Fibroblast of skin of abdomen (primary cell): ENCODE measurements at regions not wholly inside any gene's neighbourhood (a gene's known extent, or its start where the extent isn't known, plus 50 kb on each side); places are given as distances from the start of the nearest gene placed in this dataset.
"Not testable (repeated sequence)": the region's sequence is repeated elsewhere in the genome, so short reads cannot be mapped to it uniquely, and the experiment has no call there.

ENCODE experiments used
- DNase-seq: peaks from one replicate; pipeline ENCODE4 v3.0.0-alpha.2; 2013

DNA sequence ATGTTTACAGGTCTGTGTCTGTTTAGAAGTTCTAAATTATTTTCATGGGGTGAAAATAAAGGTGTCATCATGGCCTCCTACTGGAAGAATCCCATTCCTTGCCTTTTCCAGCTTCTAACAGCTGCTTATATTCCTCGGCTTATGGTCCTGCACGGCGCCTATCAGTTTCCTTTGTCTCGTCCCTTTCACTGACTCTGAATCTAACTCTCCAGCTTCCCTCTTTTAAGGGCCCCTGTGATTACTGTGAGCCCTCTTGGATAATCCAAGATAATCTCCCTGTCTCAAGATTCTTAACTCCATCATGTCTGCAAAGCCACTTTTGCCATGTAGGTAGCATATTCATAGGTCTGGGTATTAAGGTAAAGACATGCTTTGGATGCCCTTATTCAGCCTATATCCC is 441.0 kb upstream of the ERCC4 start:
- no peak for DNase-seq

DNA sequence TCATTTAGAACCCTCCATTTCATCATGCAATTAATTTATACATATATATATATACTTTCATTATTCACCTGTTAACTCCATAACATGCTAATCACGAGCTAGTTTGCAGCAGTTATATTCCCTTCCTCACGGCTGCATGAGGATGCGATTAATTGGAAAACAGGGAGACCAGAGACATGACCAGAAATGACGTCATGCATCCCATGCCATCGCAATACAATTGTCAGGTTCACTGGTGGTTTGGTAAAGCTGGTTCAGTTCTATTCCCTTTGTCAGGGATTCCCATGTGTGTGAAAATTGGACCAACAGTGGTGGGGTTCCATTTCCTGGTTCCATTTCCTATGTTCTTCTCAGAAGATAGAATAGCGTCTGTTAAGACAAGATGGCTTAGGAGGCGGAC is 440.4 kb upstream of the ERCC4 start:
- no peak for DNase-seq

DNA sequence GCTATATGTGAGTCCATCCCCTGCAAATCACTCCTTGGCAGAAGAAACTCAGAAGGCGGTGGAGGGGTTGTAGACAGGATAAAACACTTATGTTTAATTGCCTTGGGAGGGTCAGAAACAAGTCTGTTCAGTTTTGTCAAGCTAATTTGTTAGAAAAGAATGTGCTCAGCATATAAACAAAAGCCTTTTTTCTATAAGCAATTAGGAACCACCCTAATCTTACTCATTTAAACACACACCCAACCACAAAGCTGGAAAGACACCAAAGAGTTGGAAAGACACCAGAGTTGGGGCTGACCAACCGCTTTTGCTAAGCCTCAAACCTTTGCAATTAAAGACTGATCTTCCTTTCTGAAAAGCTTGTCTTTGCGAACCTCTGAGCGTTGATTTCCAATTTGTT is 439.2 kb upstream of the ERCC4 start:
- DNase-seq, result no peak

DNA sequence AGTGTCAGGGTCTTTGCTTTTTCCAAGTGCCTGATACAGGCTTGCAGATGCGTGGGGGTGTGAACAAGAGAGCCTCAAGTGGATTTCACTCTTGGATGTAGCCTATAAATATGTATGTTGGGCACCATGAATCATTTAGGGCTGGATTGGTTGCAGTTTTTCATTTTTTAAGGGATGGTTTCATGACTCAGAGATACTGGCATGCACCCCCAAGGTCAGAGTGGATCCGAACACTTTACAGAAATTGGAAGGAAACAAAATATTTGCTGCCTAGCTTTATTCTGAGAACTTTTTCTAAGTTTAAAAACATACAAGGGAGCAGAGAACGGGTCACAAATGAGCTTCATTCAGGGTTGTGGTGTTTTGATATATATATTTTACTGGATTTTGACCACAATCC is 436.8 kb upstream of the ERCC4 start:
- no peak for DNase-seq

DNA sequence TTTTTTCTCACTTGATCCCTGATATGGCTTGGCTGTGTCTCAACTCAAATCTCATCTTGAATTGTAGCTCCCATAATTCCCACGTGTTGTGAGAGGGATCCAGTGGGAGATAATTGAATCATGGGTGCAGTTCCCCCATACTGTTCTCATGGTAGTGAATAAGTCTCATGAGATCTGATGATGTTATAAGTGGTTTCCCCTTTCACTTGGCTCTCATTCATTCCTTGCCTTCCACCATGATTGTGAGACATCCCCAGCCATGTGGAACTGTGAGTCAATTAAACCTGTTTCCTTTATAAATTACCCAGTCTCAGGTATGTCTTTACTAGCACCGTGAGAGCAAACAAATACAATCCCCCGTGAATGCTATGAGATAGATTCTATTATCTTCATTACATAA is 430.5 kb upstream of the ERCC4 start:
- DNase-seq, result not testable (repeated sequence)

DNA sequence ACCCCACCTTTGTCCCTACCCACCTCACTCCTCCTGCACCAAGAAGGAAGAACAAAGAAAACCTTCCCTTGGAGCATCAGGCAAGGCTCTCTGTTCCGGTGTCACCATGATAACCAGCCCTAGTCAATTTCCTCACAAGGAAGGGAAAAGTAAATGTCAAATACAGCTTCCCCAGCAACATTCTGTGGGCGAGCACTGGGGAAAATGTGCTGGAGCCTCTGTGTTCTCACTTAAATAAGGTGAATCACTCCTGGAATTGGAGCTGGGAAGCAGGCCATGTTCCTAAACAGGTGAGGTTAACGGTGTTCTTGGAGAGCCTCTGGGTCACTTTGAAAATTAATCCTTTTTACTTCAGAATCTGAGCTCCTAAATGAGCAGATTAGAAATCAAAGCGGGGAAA is 427.9 kb upstream of the ERCC4 start:
- no peak for DNase-seq

DNA sequence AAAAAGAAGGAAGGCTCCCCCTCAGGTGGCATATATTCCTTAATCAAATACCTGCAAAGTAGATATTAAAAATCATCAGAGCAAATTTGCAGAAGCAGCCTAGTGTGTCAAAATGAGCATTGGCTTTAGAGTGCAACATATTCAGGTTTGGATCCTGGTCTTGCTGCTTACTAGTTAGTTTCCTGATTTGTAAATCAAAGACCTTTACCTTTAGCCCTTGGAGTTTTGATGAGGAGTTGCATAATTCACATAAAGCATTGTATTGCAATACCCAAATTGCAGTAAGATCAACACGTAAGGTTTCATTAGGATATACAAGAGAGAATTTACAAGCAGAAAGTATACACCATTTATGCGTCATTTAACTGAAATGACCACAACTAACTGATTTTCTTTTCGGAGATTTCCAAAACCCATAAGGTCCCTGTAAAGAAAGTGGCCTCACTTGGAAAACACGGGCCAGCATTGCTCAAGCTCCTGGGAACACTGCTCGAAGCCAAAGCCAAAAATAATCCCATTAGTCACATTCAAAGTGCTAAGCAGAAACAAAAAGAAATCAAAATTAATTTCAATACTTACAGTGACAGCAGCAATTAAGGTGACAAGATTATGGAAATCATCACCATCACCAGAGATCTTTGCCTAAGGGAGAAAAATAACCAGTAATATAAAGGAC is 415.9 kb upstream of the ERCC4 start:
- DNase-seq, result no peak

DNA sequence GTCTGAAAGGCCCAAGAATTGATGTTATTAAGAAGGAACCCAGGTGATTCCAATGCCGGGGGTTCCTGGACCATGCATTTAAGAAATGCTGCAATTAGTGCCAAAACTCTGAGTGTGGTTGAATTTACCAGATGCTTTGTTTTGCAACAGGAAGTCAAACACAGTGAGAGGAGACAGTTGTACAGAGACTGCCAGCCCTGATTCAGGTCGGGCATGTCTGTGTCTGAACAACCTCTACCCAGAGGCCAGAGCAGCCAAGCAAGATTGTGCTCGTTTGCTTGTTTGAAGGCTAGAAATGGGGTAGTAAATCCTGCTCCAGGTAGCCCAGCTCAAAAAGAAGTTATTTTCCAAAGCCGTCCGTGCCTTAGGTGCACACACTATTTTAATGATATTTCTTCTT is 412.4 kb upstream of the ERCC4 start:
- DNase-seq, result no peak

DNA sequence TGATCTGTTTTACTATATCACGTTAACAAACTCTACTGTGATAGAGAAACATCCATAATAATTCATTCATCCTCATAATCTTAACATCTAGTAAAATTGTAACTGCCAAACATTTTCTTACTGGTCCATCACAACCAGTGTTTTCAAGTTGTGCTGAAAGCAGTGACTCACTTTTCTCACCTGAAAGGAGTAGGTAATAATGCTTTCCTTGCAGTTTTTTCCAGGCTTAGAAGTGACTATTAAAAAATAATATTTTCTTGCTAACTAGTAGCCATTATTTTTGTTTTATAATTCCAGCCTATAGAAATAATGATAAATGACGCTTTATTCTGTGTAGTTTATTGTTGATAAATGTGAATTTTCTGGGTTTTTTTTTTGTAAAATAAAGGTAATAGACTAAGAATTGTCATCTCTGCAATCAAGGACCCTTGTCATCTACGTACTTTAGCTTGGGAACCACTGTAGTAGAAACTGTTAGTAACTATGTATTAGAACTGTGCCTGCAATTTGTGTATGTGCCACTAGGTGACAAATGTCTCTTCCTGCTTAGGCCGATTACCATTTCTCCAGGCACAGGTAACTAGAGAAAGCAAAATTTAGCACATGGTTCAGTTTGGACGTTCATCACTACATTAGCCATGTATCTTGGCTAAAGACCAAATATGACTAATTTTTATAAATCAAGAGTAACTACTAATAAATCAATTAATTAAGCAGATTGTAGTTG is 409.4 kb upstream of the ERCC4 start:
- DNase-seq, result no peak

DNA sequence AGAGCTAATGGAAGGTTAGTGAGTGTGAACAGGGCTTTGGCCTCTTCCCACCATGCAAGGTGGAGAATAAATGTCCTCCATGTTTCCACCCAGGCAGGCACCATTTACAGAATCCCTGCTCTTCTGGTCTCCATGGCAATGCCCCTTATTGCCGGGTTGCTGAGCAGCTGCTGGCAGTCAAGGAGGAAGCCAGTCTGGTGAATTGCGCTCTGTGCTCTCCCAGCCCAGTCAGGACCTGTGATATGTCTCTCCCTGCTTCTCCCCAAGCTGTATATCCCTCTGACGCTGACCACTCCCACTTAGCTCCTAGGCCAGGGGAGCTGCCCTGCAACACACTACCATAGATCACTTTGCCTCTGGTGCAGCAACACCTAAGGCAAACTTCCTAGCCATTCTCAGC is 402.1 kb upstream of the ERCC4 start:
- DNase-seq, result no peak

DNA sequence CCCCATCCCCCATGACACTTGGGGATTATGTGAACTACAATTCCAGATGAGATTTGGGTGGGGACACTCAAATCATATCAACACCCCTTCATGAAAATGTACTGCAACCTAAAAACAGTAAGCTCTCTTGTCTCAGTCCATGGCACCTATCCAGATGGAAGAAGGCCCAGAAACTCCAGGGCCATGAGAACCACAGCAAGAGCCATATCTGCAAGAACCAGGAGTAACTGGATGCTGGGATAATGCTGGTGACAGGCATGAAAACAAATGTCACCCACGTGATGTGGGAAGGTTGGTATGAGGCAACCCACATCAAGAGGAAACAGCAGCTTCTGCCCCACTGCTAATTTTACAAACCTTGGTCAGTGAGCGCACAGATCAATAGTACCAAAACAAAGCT is 400.1 kb upstream of the ERCC4 start:
- DNase-seq, result no peak

DNA sequence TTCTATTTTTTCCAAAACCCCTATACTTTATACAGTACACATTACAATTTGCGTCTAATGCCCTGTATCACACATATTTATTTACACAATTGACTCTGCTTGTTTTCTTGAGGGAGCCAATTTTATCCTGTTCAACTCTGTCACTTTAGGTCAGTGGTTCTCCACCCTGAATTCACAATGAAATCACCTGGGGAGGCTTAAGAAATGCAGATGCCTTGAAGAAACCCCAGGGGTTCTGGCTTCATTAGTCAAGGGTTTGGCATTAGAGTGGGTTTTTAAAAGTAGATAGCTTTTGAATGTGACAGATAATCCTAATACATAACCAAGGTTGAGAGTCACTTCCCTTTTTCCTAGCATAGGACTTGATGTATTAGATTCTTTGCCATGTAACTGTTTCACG is 398.6 kb upstream of the ERCC4 start:
- DNase-seq, result no peak

DNA sequence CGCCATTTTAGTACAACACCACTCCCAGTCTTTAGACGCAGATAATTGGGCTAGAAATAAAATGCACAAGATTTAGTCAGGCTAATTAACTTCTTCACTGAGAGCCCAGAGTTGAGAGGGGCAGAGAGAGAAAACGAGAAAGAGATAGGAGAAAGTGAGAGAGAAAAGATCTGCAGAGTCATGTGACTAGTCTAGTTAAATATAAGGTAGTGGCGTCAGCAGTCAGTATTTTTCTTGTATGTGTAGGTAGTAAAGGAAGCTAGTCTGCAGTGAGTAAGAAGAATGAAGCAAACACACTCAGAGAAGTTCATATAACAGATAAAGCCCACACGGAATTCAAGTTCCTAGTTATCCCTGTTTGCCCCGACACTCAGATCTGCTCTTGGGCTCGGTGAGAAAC is 392.6 kb upstream of the ERCC4 start:
- no peak for DNase-seq

DNA sequence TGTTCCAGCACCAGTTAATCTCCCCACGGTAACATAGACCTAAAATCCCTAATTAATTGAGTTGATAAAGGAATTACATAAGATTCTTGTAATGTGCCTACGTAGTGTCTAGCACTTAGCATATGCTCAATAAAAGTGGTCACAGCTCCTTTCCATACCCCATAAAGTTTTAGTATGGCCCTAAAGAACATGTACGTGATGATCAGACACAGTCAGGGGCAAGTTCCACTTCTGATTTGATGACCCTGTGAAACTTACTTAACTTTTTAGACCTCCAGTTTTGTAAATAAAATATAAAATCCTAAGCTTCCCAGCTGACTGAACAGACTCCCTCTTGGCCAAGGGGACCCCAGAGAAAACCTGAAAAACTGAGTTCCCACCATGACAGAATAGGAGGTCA is 391.3 kb upstream of the ERCC4 start:
- no peak for DNase-seq

DNA sequence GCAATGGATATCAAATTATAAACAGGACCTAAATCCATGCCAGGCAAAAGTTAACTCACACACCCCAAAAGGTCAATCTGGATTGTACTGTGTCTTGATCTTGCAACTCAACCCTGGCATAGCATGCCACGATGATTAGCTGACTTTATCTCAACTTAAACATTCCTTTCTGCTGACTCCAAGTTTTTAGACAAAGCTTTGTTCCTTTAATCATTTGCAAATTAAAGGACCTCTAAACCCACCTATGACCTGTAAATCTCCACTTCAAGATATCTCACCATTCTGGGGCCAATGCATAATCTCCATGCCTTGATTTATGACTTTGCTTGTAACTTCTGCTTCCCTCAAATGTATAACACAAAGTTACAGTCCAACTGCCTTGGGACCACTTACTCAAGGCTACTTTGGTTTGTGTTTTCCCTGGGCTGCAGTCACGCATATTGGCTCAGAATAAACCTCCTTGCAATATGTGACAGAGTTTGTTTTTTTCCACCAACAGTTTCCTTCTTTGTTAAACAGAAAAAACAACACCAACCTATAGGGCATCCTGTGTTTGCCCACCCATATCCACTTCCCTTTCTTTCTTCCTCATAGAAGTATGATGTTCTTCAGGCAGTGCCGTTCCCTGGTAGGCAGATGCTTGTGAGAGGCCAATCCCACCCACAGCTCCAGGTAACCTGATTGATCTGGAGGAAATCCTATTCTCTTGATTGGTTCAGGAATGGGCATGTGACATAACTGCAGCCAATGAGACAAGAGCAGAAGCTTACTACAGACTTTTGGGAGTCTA is 390.6 kb upstream of the ERCC4 start:
- no peak for DNase-seq

DNA sequence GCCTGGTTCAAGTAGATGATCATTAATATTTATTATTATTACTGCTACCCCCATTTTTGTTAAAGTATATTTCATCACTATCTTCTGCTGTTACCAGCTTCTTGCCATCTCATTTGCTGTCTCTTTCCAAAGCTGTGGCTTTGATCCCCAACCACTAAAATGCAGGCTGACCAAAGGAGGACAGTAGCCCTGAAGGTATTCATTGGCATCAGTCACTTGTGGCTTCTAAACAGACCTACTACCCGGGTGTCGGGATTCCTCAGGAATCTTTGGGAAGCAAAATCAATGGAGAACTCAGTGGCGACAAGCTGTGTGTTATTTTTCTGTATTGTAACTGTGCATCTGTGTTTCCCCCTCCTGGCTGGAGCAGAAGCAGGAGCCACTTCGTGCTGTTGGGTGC is 379.2 kb upstream of the ERCC4 start:
- no peak for DNase-seq

DNA sequence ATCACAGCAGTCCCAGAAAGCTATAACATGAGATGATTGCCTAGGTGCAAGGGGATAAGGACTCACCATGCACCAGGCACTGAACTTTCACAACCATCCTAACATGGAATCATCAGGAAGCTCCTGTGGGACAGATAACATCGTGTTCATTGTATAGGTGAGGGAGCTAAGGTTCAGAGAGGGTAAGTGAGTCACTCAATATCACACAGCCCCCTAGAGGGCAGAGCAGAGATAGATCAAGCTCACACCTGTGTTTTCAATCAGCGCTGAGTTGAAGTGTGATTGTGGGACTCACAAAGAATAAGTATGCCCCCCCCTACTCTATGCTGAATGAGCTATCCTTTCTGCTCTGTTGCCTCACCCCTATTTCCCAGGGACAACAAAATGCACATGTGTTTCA is 377.7 kb upstream of the ERCC4 start:
- DNase-seq, result no peak

DNA sequence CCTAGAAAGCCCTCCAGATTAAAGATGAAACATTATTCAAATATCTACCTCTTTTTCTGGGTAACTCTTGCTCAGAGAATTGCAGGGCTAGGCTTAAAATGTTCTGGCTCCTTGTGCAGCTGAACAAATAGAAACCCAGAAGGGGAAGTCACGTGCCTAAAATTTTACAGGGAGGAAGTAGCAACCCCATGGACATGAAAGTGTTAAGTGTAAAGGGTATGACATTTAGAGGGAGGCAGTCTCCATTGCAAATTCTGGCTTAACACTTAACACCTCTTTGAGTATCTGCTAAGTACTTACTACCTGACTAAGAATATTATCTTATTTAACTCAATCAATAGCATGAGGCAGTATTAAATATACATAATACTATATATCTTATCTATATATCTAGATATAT is 376.1 kb upstream of the ERCC4 start:
- no peak for DNase-seq

DNA sequence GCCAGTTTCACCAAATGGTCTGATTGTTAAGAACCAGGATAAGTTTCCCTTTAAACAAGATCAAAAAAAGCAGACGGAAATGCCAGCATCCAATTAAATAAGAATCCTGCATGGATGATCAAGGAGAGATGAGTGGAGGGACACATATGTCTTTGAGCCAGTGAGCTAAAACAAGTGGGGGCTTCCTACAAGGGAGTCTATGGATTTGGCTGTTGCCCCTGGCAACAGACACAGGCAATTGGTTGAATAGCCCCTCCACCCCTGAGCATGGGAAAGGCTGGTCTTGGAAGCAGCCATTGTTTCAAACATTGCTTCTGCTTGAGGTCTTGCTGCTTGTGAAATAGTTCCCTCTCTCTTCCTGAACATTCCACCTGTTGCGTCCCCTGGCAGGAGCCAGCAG is 374.7 kb upstream of the ERCC4 start:
- DNase-seq, result no peak

DNA sequence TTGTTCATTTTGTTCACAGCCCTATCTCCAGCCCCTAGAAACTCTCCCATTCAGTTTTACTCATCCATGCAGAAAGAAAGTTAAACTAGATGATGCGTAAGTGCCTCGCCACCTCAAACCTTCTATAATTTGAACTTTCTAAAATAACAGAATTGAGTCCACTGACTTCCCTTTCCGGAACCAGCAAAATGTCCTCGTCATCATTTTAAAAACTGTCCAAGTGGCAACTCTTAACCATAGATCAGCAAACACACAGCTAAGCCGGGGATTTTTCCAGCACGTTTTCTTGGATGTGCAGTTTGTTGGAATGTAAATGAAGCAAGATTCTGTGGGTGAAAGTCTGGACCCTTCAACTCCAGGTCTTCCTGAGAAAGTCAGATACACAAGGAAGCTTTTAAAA is 369.7 kb upstream of the ERCC4 start:
- no peak for DNase-seq

DNA sequence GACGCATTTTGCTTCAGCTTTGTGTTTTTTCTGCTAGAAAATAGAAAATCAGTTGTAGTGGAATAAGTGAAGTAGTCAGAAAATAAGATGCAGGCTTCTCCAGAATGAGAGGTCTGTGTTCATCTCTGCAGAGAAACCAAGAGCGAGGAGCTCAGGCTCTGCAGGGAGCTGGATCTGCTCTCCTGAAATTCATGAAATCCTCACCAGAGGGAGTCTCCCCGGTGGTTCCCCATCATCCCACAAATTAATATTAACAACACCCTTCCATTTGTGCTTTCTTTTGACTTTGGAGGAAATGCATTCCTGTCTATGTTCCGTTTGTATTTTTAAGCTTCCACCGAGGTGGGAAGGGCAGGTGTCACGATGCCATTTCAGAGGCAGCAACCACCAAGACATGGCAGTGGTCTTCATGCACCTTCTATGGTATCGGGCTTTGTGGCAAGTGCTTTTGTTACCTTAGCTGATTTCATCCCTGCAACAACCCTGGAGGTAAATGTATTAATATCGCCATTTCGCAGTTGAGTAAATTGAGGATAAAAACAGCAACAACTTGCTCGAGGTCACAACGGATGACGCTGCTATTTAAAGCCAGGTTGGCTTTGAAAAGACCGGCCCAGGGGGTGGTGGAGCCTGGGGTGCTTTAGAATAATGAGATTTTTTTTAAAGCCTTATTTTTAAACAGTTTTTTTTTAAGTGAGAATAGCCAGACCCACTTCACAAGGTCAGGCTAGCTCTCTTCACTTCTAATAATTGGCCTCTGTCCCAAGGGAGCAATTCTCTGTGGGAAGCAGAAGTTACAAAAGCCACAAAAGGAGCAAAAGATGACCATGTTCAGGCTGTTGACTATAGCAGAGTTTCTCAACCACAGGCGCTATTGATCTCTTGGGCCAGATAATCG is 367.6 kb upstream of the ERCC4 start:
- no peak for DNase-seq

DNA sequence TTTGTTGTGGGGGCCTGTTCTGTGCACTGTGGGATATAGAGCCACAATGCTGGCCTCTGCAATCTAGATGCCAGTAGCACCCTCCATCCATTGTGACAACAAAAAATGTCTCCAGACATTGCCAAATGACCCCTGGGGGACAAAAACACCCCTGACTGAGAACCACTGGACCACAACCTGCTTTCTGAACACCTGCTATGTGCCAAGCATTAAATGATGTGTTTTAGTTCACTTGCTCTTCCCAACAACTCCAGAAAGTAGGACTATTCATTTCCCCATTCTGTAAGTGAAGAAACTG is 367.0 kb upstream of the ERCC4 start:
- DNase-seq, result no peak

DNA sequence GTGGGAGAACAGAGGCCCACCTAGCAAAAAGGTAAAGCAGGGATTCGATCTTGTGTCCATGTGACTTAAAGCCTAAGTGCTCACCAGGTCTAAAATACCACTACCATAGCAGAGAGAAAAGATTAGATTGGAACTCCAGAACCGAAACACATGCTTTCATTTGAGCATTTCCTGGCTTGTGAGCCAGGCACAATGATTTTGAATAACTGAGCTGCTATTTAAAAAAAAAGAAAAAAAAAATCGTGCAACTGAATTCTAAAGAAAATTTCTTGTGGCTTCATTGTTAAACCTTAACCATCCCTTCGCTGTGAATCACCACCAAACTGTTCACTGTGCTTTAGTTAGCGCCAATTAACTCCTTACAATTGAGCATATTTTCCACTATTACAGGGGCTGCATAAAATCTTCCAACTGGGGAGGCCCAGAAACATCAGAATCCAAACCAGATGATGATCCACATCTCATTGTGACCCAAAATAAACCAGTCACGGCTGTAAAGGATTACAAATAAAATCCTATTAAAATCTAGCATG is 366.4 kb upstream of the ERCC4 start:
- no peak for DNase-seq
